ENCODE measurements at regions not wholly inside any gene's neighbourhood (a gene's known extent, or its start where the extent isn't known, plus 50 kb on each side); places are given as distances from the start of the nearest gene placed in this dataset.

- TF ChIP-seq, protein P1, sequence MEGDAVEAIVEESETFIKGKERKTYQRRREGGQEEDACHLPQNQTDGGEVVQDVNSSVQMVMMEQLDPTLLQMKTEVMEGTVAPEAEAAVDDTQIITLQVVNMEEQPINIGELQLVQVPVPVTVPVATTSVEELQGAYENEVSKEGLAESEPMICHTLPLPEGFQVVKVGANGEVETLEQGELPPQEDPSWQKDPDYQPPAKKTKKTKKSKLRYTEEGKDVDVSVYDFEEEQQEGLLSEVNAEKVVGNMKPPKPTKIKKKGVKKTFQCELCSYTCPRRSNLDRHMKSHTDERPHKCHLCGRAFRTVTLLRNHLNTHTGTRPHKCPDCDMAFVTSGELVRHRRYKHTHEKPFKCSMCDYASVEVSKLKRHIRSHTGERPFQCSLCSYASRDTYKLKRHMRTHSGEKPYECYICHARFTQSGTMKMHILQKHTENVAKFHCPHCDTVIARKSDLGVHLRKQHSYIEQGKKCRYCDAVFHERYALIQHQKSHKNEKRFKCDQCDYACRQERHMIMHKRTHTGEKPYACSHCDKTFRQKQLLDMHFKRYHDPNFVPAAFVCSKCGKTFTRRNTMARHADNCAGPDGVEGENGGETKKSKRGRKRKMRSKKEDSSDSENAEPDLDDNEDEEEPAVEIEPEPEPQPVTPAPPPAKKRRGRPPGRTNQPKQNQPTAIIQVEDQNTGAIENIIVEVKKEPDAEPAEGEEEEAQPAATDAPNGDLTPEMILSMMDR (IDR thresholded peaks at IDR 0.05; ENCODE audit: poor library complexity) = no peak
- TF ChIP-seq EZH2phosphoT487 (IDR thresholded peaks at IDR 0.05; ENCODE audit: low read depth, severe bottlenecking, unreplicated experiment) (no peak), EZH2 (IDR thresholded peaks at IDR 0.05; ENCODE audit: borderline replicate concordance) (no peak)
Observed at GRCh38 chr22:33108037-33108436, 49.9 kb upstream of the SYN3 start.

All from hepatocyte (in vitro differentiated cells).